Smooth muscle cell (in vitro differentiated cells): ENCODE measurements at regions not wholly inside any gene's neighbourhood (a gene's known extent, or its start where the extent isn't known, plus 50 kb on each side); places are given as distances from the start of the nearest gene placed in this dataset.

Experiments
- DNase-seq: peaks from one replicate; lab custom pipeline; 2025; ENCODE audit not compliant: unreplicated experiment; lab: John Stamatoyannopoulos, UW
- H2AFZ ChIP-seq: fragments of 200-600 bp; sonication (generic); 2 replicates; pipeline ENCODE4 v1.6.0; 2016; ENCODE audit warnings: antibody characterized with exemption, low read depth, mild to moderate bottlenecking
- H3F3A ChIP-seq: fragments of 200-600 bp; sonication (generic); 2 replicates; pipeline ENCODE4 v1.6.0; 2017; ENCODE audit warnings: antibody characterized with exemption, low read depth
- H3K27ac ChIP-seq: fragments of 200-600 bp; sonication (generic); 2 replicates; pipeline ENCODE4 v1.5.1; 2016; ENCODE audit warnings: low read depth, mild to moderate bottlenecking
- H3K27me3 ChIP-seq: fragments of 200-600 bp; sonication (generic); 2 replicates; pipeline ENCODE4 v1.6.1; 2016; ENCODE audit warnings: low read depth, mild to moderate bottlenecking
- H3K36me3 ChIP-seq: fragments of 200-600 bp; sonication (generic); 2 replicates; pipeline ENCODE4 v1.5.1; 2016; ENCODE audit warnings: low read depth
- H3K4me1 ChIP-seq: fragments of 200-600 bp; sonication (generic); 2 replicates; pipeline ENCODE4 v1.5.1; 2016; ENCODE audit warnings: low read depth
- H3K4me2 ChIP-seq: fragments of 200-600 bp; sonication (generic); 2 replicates; pipeline ENCODE4 v1.6.0; 2016; ENCODE audit warnings: mild to moderate bottlenecking
- H3K4me3 ChIP-seq: fragments of 200-600 bp; sonication (generic); 2 replicates; pipeline ENCODE4 v1.5.1; 2016; ENCODE audit warnings: mild to moderate bottlenecking
- H3K79me2 ChIP-seq: fragments of 200-600 bp; sonication (generic); 2 replicates; pipeline ENCODE4 v1.6.0; 2016; ENCODE audit warnings: low read depth, mild to moderate bottlenecking
- H3K9ac ChIP-seq: fragments of 200-600 bp; sonication (generic); 2 replicates; pipeline ENCODE4 v1.6.0; 2016; ENCODE audit warnings: low read depth
- H3K9me3 ChIP-seq: fragments of 200-600 bp; sonication (generic); replicated peaks from 2 replicates; pipeline ENCODE4 v1.5.1; 2016; ENCODE audit warnings: low read depth
- H4K20me1 ChIP-seq: fragments of 200-600 bp; sonication (generic); 2 replicates; pipeline ENCODE4 v1.6.0; 2016; ENCODE audit warnings: low read depth
- WGBS: methylation state at CpG from one replicate; pipeline ENCODE4 v1.1.7; 2016; ENCODE audit warnings: low lambda C conversion rate; 5-methylcytosine and 5-hydroxymethylcytosine counted together
- TF ChIP-seq, protein P1 (sequence below): fragments of 200-600 bp; sonication (generic); IDR thresholded peaks from 2 replicates; pipeline ENCODE4 v1.5.1; 2017; ENCODE audit warnings: borderline replicate concordance, mild to moderate bottlenecking, antibody characterized with exemption; ENCODE audit not compliant: insufficient read depth, poor library complexity, severe bottlenecking

DNA sequence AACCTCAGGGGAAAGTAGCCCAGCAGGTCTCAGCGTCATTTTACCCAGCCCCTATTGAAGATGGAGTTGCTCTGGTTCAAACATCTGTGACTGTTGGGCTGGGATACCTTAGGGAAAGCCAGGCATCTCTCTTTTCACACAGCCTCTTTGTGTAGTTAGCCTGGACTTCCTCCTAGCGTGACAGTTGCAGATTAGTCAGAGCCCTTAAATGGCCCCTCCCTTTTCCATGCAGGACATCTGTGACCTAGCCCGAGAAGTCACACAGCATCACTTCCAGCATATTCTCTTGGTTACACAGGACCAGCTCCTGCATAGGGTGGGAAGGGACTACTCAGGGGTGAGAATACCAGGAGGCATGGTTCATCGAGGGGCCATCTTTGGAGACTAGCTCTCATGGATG is 375.0 kb upstream of the RBFOX1 start:
- Histone ChIP-seq H3K4me2 (no peak overlapping the region), H3K4me3 (no peak overlapping the region), H3K4me1 (no peaks in the 10 kb centered on the region), H3K9me3 (no peaks in the 10 kb centered on the region), H3K27ac (no peak overlapping the region), H3K9ac (no peak overlapping the region), H3K79me2 (no peaks in the 10 kb centered on the region), H3F3A (no peaks in the 10 kb centered on the region), H4K20me1 (no peaks in the 10 kb centered on the region), H3K36me3 (no peaks in the 10 kb centered on the region), H2AFZ (no peak overlapping the region), H3K27me3 (no peaks in the 10 kb centered on the region)
- WGBS = 59% methylated on average over 4 of the region's 4 CpGs
- DNase-seq = no peak
- TF ChIP-seq, protein P1, sequence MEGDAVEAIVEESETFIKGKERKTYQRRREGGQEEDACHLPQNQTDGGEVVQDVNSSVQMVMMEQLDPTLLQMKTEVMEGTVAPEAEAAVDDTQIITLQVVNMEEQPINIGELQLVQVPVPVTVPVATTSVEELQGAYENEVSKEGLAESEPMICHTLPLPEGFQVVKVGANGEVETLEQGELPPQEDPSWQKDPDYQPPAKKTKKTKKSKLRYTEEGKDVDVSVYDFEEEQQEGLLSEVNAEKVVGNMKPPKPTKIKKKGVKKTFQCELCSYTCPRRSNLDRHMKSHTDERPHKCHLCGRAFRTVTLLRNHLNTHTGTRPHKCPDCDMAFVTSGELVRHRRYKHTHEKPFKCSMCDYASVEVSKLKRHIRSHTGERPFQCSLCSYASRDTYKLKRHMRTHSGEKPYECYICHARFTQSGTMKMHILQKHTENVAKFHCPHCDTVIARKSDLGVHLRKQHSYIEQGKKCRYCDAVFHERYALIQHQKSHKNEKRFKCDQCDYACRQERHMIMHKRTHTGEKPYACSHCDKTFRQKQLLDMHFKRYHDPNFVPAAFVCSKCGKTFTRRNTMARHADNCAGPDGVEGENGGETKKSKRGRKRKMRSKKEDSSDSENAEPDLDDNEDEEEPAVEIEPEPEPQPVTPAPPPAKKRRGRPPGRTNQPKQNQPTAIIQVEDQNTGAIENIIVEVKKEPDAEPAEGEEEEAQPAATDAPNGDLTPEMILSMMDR = no peak

DNA sequence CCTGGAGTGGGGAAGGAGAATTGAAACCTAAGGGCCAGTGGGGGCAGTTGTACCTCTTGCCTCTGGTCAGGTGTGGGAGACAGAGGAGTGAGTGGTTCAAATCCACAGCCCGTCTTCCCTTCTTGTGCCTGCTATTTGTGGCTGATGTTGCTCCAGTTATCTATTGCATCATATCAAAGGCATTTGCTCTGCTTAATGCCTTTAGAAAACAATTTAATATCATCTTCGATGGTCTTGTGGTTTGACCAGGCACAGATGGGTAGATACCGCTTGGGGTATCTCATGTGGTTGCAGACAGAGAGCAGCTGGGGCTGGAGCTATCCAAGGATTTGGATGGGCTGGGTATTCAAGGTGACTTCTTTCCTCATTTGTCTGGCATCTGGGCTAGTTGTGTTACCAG is 376.1 kb upstream of the RBFOX1 start:
- TF ChIP-seq, protein P1 = no peak

DNA sequence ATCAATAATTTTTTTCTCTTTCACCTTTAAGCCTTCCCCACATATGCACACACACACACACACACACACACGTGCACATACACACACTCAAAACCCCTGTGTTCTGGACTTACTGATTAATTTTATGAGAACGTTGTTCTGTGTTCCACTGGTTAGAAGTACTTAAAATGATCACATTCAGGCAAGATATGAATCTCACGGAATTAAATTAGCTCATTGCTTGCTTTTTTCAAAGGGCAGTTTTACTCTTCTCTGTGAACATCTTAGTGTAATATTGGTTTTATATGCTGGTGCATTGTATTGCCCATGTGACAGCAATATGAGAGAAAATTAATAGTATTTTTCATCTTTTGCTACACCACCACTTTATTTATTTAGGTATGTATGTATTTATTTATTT is 377.3 kb upstream of the RBFOX1 start:
- no peak overlapping the region for H3K9ac ChIP-seq
- H3K27me3 ChIP-seq = no peaks in the 10 kb centered on the region
- no peak for DNase-seq
- H3F3A ChIP-seq = no peaks in the 10 kb centered on the region
- no peak overlapping the region for H3K4me3 ChIP-seq
- TF ChIP-seq, protein P1 = no peak
- no peaks in the 10 kb centered on the region for H3K4me1 ChIP-seq
- H3K36me3 ChIP-seq = no peaks in the 10 kb centered on the region
- H3K4me2 ChIP-seq = no peak overlapping the region
- 75% methylated on average over 3 of the region's 3 CpGs for WGBS
- no peak overlapping the region for H2AFZ ChIP-seq
- no peaks in the 10 kb centered on the region for H4K20me1 ChIP-seq
- H3K79me2 ChIP-seq = no peaks in the 10 kb centered on the region
- H3K9me3 ChIP-seq = no peaks in the 10 kb centered on the region
- no peak overlapping the region for H3K27ac ChIP-seq

More for the DNA sequence above, 376.1 kb upstream of the RBFOX1 start:
- Histone ChIP-seq H3K4me2 (no peak overlapping the region), H3K9me3 (no peaks in the 10 kb centered on the region), H3K4me3 (no peak overlapping the region), H2AFZ (no peak overlapping the region), H3K27me3 (no peaks in the 10 kb centered on the region), H3K27ac (no peak overlapping the region), H3K4me1 (no peaks in the 10 kb centered on the region), H3F3A (no peaks in the 10 kb centered on the region), H3K79me2 (no peaks in the 10 kb centered on the region), H3K36me3 (no peaks in the 10 kb centered on the region), H4K20me1 (no peaks in the 10 kb centered on the region), H3K9ac (no peak overlapping the region)
- WGBS = 78% methylated on average over 3 of the region's 3 CpGs
- no peak for DNase-seq

DNA sequence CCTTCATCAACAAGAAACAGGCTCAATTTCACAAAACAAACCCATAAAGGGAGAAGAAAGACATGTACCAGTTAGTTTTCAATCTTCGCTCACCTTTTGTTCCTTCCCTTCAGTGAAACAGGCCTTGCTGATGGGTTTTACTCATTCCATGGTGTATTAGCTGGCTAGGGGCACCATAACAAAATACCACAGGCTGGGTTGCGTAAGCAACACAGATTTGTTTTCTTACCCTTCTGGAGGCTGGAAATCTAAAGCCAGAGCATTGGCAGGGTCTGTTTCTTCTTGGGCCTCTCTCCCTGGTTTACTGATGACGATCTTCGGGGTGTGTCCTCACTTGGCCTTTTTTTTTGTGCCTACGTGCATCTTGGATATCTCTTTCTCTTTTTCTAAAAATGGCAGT is 383.4 kb upstream of the RBFOX1 start:
- Histone ChIP-seq H3K4me3 (no peak overlapping the region), H3K79me2 (no peaks in the 10 kb centered on the region), H3K36me3 (no peaks in the 10 kb centered on the region), H3K9me3 (no peaks in the 10 kb centered on the region), H4K20me1 (no peaks in the 10 kb centered on the region), H3K4me1 (peaks cover 5% of the 10 kb centered on the region), H3K27me3 (no peaks in the 10 kb centered on the region), H3K4me2 (no peak overlapping the region), H3F3A (no peaks in the 10 kb centered on the region), H3K27ac (no peak overlapping the region), H2AFZ (no peak overlapping the region), H3K9ac (no peak overlapping the region)
- no peak for DNase-seq
- WGBS = 61% methylated on average over 5 of the region's 5 CpGs
- TF ChIP-seq, protein P1 = no peak
